GM23248 (cell line): ENCODE measurements at regions not wholly inside any gene's neighbourhood (a gene's known extent, or its start where the extent isn't known, plus 50 kb on each side); places are given as distances from the start of the nearest gene placed in this dataset.
A peak's percentile ranks its signal among the peaks of the same experiment; 100 is the strongest.

Experiments
- DNase-seq: peaks from one replicate; pipeline ENCODE4 v3.0.0-alpha.2; 2015
- H2AFZ ChIP-seq: fragments of 200-600 bp; sonication (generic); 2 replicates; pipeline ENCODE4 v1.6.1; 2016; ENCODE audit warnings: antibody characterized with exemption
- H3F3A ChIP-seq: fragments of 200-600 bp; sonication (generic); 2 replicates; pipeline ENCODE4 v1.6.1; 2016; ENCODE audit warnings: mild to moderate bottlenecking, antibody characterized with exemption, mixed run types; ENCODE audit not compliant: insufficient read depth
- H3K27ac ChIP-seq: fragments of 200-600 bp; sonication (generic); 2 replicates; pipeline ENCODE4 v1.5.1; 2016; ENCODE audit warnings: mild to moderate bottlenecking
- H3K27me3 ChIP-seq: fragments of 200-600 bp; sonication (generic); replicated peaks from 2 replicates; pipeline ENCODE4 v1.6.1; 2016; ENCODE audit warnings: mild to moderate bottlenecking; ENCODE audit not compliant: insufficient read depth
- H3K36me3 ChIP-seq: fragments of 200-600 bp; sonication (generic); 2 replicates; pipeline ENCODE4 v1.6.1; 2016; ENCODE audit warnings: low read depth, mild to moderate bottlenecking
- H3K4me1 ChIP-seq: fragments of 200-600 bp; sonication (generic); 2 replicates; pipeline ENCODE4 v1.6.1; 2016; ENCODE audit warnings: mild to moderate bottlenecking; ENCODE audit not compliant: insufficient read depth
- H3K4me2 ChIP-seq: fragments of 200-600 bp; sonication (generic); one replicate; pipeline ENCODE4 v1.6.1; 2016; ENCODE audit warnings: mild to moderate bottlenecking; ENCODE audit not compliant: unreplicated experiment
- H3K4me3 ChIP-seq: fragments of 200-600 bp; sonication (generic); 2 replicates; pipeline ENCODE4 v1.5.1; 2016; ENCODE audit warnings: mild to moderate bottlenecking
- H3K79me2 ChIP-seq: fragments of 200-600 bp; sonication (generic); 2 replicates; pipeline ENCODE4 v1.6.1; 2016; ENCODE audit warnings: mild to moderate bottlenecking; ENCODE audit not compliant: insufficient read depth
- H3K9ac ChIP-seq: fragments of 200-600 bp; sonication (generic); 2 replicates; pipeline ENCODE4 v1.6.1; 2016; ENCODE audit warnings: mild to moderate bottlenecking
- H3K9me2 ChIP-seq: fragments of 200-600 bp; sonication (generic); 2 replicates; pipeline ENCODE4 v1.6.1; 2016; ENCODE audit warnings: mixed run types, mild to moderate bottlenecking, moderate library complexity; ENCODE audit not compliant: insufficient read depth
- H3K9me3 ChIP-seq: fragments of 200-600 bp; sonication (generic); one replicate; pipeline ENCODE4 v1.6.1; 2017; ENCODE audit warnings: low read depth
- H4K20me1 ChIP-seq: fragments of 200-600 bp; sonication (generic); 2 replicates; pipeline ENCODE4 v1.6.0; 2016; ENCODE audit not compliant: insufficient read depth
- EZH2 ChIP-seq: fragments of 200-600 bp; sonication (generic); IDR thresholded peaks from 2 replicates; pipeline ENCODE4 v1.6.1; 2018; ENCODE audit warnings: antibody characterized with exemption, mild to moderate bottlenecking; ENCODE audit not compliant: insufficient read depth, poor library complexity, severe bottlenecking
- EZH2phosphoT487 ChIP-seq: fragments of 200-600 bp; sonication (generic); IDR thresholded peaks from 2 replicates; pipeline ENCODE4 v1.6.1; 2018; ENCODE audit warnings: antibody characterized with exemption, moderate library complexity, mild to moderate bottlenecking, low read depth; ENCODE audit not compliant: insufficient read depth
- WGBS, 2 experiments: methylation state at CpG; one replicate each; pipeline ENCODE4 v1.1.6; 2015 to 2017; ENCODE audit warnings: low lambda C conversion rate in 2 of 2, low coverage in 1 of 2; ENCODE audit errors: missing lambda C conversion rate in 2 of 2; 5-methylcytosine and 5-hydroxymethylcytosine counted together
- in situ Hi-C: fragments of 300-500 bp; cut with MboI; formaldehyde crosslinking; loops from 2 replicates; pipeline ENCODE4 v1.15.0; 2020

- no peaks in the 10 kb centered on the region for H3K9me2 ChIP-seq
- no peaks in the 10 kb centered on the region for H3K79me2 ChIP-seq
- H3K27ac ChIP-seq: no peak overlapping the region
- TF ChIP-seq EZH2 (no peak), EZH2phosphoT487 (no peak)
- DNase-seq: peak; percentile 26
- H3K27me3 ChIP-seq: no peaks in the 10 kb centered on the region
- in situ Hi-C loops: no loop called here
- H3K36me3 ChIP-seq: no peaks in the 10 kb centered on the region
- no peak overlapping the region for H2AFZ ChIP-seq
- H3K9ac ChIP-seq: no peak overlapping the region
- H3K4me3 ChIP-seq: no peak overlapping the region
- H3K4me2 ChIP-seq: no peak overlapping the region
- H3F3A ChIP-seq: no peaks in the 10 kb centered on the region
- H3K4me1 ChIP-seq: no peaks in the 10 kb centered on the region
- H3K9me3 ChIP-seq: no peaks in the 10 kb centered on the region
- H4K20me1 ChIP-seq: no peaks in the 10 kb centered on the region
These were observed 427.9 kb upstream of the AGTR1 start for GRCh38 chr3:148269816-148270215.

- no peaks in the 10 kb centered on the region for H3K9me2 ChIP-seq
- H3K4me1 ChIP-seq: no peaks in the 10 kb centered on the region
- no peaks in the 10 kb centered on the region for H3K9me3 ChIP-seq
- no peak for DNase-seq
- H3K4me3 ChIP-seq: no peak overlapping the region
- H3F3A ChIP-seq: no peaks in the 10 kb centered on the region
- no peak overlapping the region for H3K4me2 ChIP-seq
- H3K36me3 ChIP-seq: no peaks in the 10 kb centered on the region
- TF ChIP-seq EZH2phosphoT487 (no peak), EZH2 (no peak)
- H3K9ac ChIP-seq: no peak overlapping the region
- H3K27ac ChIP-seq: no peak overlapping the region
- H3K79me2 ChIP-seq: no peaks in the 10 kb centered on the region
- 89 to 95% methylated on average over 17 to 38 of the region's 38 CpGs for WGBS, 2 experiments
- no peaks in the 10 kb centered on the region for H4K20me1 ChIP-seq
- in situ Hi-C loops: no loop called here
- no peak overlapping the region for H2AFZ ChIP-seq
- no peaks in the 10 kb centered on the region for H3K27me3 ChIP-seq
These were observed 417.0 kb upstream of the AGTR1 start for GRCh38 chr3:148280623-148281242.

GRCh38 chr3:148289159-148289558, 408.5 kb upstream of the AGTR1 start:
- no peak overlapping the region for H3K4me2 ChIP-seq
- no peaks in the 10 kb centered on the region for H3K79me2 ChIP-seq
- no peak overlapping the region for H3K4me3 ChIP-seq
- no peaks in the 10 kb centered on the region for H3K36me3 ChIP-seq
- H3K9ac ChIP-seq: no peak overlapping the region
- H3K9me2 ChIP-seq: no peaks in the 10 kb centered on the region
- H3F3A ChIP-seq: no peaks in the 10 kb centered on the region
- in situ Hi-C loops: no loop called here
- H3K27me3 ChIP-seq: no peaks in the 10 kb centered on the region
- 87 to 88% methylated on average over 6 of the region's 6 CpGs for WGBS, 2 experiments
- H2AFZ ChIP-seq: no peak overlapping the region
- no peaks in the 10 kb centered on the region for H4K20me1 ChIP-seq
- no peak overlapping the region for H3K27ac ChIP-seq
- DNase-seq: no peak
- H3K9me3 ChIP-seq: no peaks in the 10 kb centered on the region
- H3K4me1 ChIP-seq: no peaks in the 10 kb centered on the region
- TF ChIP-seq EZH2: no peak
- no peak for TF ChIP-seq EZH2phosphoT487

GRCh38 chr3:148297013-148297412, 400.7 kb upstream of the AGTR1 start:
- H3K4me3 ChIP-seq: no peak overlapping the region
- H3K9ac ChIP-seq: no peak overlapping the region
- no peak overlapping the region for H3K4me2 ChIP-seq
- H3K9me2 ChIP-seq: no peaks in the 10 kb centered on the region
- H3F3A ChIP-seq: no peaks in the 10 kb centered on the region
- no peak overlapping the region for H3K27ac ChIP-seq
- no peaks in the 10 kb centered on the region for H3K36me3 ChIP-seq
- TF ChIP-seq EZH2phosphoT487 (no peak), EZH2 (no peak)
- H3K4me1 ChIP-seq: no peaks in the 10 kb centered on the region
- no peaks in the 10 kb centered on the region for H3K9me3 ChIP-seq
- H3K27me3 ChIP-seq: no peaks in the 10 kb centered on the region
- H4K20me1 ChIP-seq: no peaks in the 10 kb centered on the region
- H3K79me2 ChIP-seq: no peaks in the 10 kb centered on the region
- no peak overlapping the region for H2AFZ ChIP-seq
- DNase-seq: no peak
- in situ Hi-C loops: no loop called here

- H3K4me3 ChIP-seq: no peak overlapping the region
- no peak overlapping the region for H3K27ac ChIP-seq
- no peaks in the 10 kb centered on the region for H3F3A ChIP-seq
- in situ Hi-C loops: no loop called here
- no peak overlapping the region for H3K9ac ChIP-seq
- H3K4me2 ChIP-seq: no peak overlapping the region
- no peaks in the 10 kb centered on the region for H4K20me1 ChIP-seq
- H3K36me3 ChIP-seq: no peaks in the 10 kb centered on the region
- no peaks in the 10 kb centered on the region for H3K27me3 ChIP-seq
- no peaks in the 10 kb centered on the region for H3K4me1 ChIP-seq
- TF ChIP-seq EZH2phosphoT487: no peak
- no peak for TF ChIP-seq EZH2
- no peaks in the 10 kb centered on the region for H3K79me2 ChIP-seq
- WGBS, 2 experiments: 75 to 78% methylated on average over 2 of the region's 2 CpGs
- no peak for DNase-seq
- no peaks in the 10 kb centered on the region for H3K9me2 ChIP-seq
- H2AFZ ChIP-seq: no peak overlapping the region
- no peaks in the 10 kb centered on the region for H3K9me3 ChIP-seq
These were observed 390.3 kb upstream of the AGTR1 start for GRCh38 chr3:148307443-148307843.
